Fibroblast of lung (primary cell): ENCODE measurements at regions not wholly inside any gene's neighbourhood (a gene's known extent, or its start where the extent isn't known, plus 50 kb on each side); places are given as distances from the start of the nearest gene placed in this dataset.

Source experiments
- DNase-seq, 2 donors: peaks; one replicate each; pipeline versions ENCODE4 v3.0.0 to v3.0.0-alpha.2; 2010; ENCODE audit warnings: low read depth in 2 of 2
- H2AFZ ChIP-seq: 2 replicates; pipeline ENCODE4 v1.5.1; 2012; ENCODE audit warnings: low read length, control low read depth, inconsistent platforms
- H3K27ac ChIP-seq: 2 replicates; pipeline ENCODE4 v1.5.1; 2011; ENCODE audit warnings: low read length, control low read depth; ENCODE audit not compliant: insufficient read depth
- H3K27me3 ChIP-seq: 2 replicates; pipeline ENCODE4 v1.5.1; 2011; ENCODE audit warnings: mild to moderate bottlenecking, low read length; ENCODE audit not compliant: control insufficient read depth, insufficient read depth
- H3K36me3 ChIP-seq: 2 replicates; pipeline ENCODE4 v1.5.1; 2011; ENCODE audit warnings: low read length; ENCODE audit not compliant: control insufficient read depth, insufficient read depth
- H3K4me1 ChIP-seq: 2 replicates; pipeline ENCODE4 v1.5.1; 2011; ENCODE audit warnings: low read length; ENCODE audit not compliant: control insufficient read depth, insufficient read depth; ENCODE audit errors: extremely low read depth
- H3K4me2 ChIP-seq: 2 replicates; pipeline ENCODE4 v1.5.1; 2011; ENCODE audit warnings: low read length, control low read depth; ENCODE audit not compliant: insufficient read depth; ENCODE audit errors: extremely low read depth
- H3K4me3 ChIP-seq, 4 experiments: fragments of 200-600 bp in 1 of 4; sonication (generic) in 1 of 4; replicated peaks in 1 of 4; 2 replicates each; pipeline ENCODE4 v1.5.1; 2011 to 2016; ENCODE audit warnings: low read length in 4 of 4, low read depth in 3 of 4, mild to moderate bottlenecking in 3 of 4, control low read depth in 2 of 4, inconsistent platforms in 1 of 4, mixed read lengths in 1 of 4; ENCODE audit not compliant: insufficient read depth in 1 of 4; ENCODE audit errors: control extremely low read depth in 1 of 4
- H3K79me2 ChIP-seq: 2 replicates; pipeline ENCODE4 v1.5.1; 2012; ENCODE audit warnings: mild to moderate bottlenecking, low read length, inconsistent platforms; ENCODE audit not compliant: control insufficient read depth, insufficient read depth
- H3K9ac ChIP-seq: 2 replicates; pipeline ENCODE4 v1.5.1; 2011; ENCODE audit warnings: mild to moderate bottlenecking, low read length, control low read depth; ENCODE audit not compliant: insufficient read depth
- H3K9me3 ChIP-seq: 2 replicates; pipeline ENCODE4 v1.5.1; 2012; ENCODE audit warnings: low read depth, low read length; ENCODE audit not compliant: control insufficient read depth, insufficient read depth
- H4K20me1 ChIP-seq: 2 replicates; pipeline ENCODE4 v1.5.1; 2011; ENCODE audit warnings: low read length; ENCODE audit not compliant: control insufficient read depth, insufficient read depth; ENCODE audit errors: extremely low read depth
- CTCF ChIP-seq, 2 donors: IDR thresholded peaks in 1 of 2; conservative IDR thresholded peaks in 1 of 2; 1 replicate in 1 of 2; 2 replicates in 1 of 2; pipeline ENCODE4 v1.5.1; 2011 to 2012; ENCODE audit warnings: low read length in 2 of 2, control low read depth in 1 of 2, inconsistent platforms in 1 of 2, low read depth in 1 of 2, mild to moderate bottlenecking in 1 of 2
- EZH2 ChIP-seq: IDR thresholded peaks from 2 replicates; pipeline ENCODE4 v1.5.1; 2012; ENCODE audit warnings: low read length, control low read depth, mild to moderate bottlenecking; ENCODE audit errors: missing control alignments

GRCh38 chr9:71177901-71178300 lies 56.5 kb upstream of the TRPM3 start:
- Histone ChIP-seq H3K9ac (no peak overlapping the region), H3K27me3 (no peaks in the 10 kb centered on the region), H3K4me2 (no peak overlapping the region), H3K4me3 (no peak overlapping the region), H3K27ac (no peak overlapping the region), H3K4me1 (no peaks in the 10 kb centered on the region), H3K36me3 (no peaks in the 10 kb centered on the region), H2AFZ (no peak overlapping the region), H3K79me2 (no peaks in the 10 kb centered on the region), H3K9me3 (no peaks in the 10 kb centered on the region), H4K20me1 (no peaks in the 10 kb centered on the region)
- no peak for DNase-seq
- TF ChIP-seq CTCF (conservative IDR thresholded peaks at IDR 0.05 in 1 of 2, IDR thresholded peaks at IDR 0.05 in 1 of 2; ENCODE audit: low read depth in 1 of 2, low read length in 2 of 2) (no peak), EZH2 (no peak)

GRCh38 chr9:71171517-71171916 lies 50.1 kb upstream of the TRPM3 start:
- TF ChIP-seq EZH2, result no peak
- Histone ChIP-seq H3K4me2 (no peak overlapping the region), H3K36me3 (no peaks in the 10 kb centered on the region), H3K9ac (no peak overlapping the region), H3K4me1 (no peaks in the 10 kb centered on the region), H4K20me1 (no peaks in the 10 kb centered on the region), H3K27ac (no peak overlapping the region), H3K9me3 (no peaks in the 10 kb centered on the region), H3K4me3 (no peak overlapping the region), H2AFZ (no peak overlapping the region), H3K79me2 (no peaks in the 10 kb centered on the region), H3K27me3 (no peaks in the 10 kb centered on the region)
- no peak for DNase-seq
